ENCODE measurements at regions not wholly inside any gene's neighbourhood (a gene's known extent, or its start where the extent isn't known, plus 50 kb on each side); places are given as distances from the start of the nearest gene placed in this dataset.
"Not testable (repeated sequence)": the region's sequence is repeated elsewhere in the genome, so short reads cannot be mapped to it uniquely, and the experiment has no call there.

GRCh38 chr16:60200729-60201128, 1466.6 kb upstream of the GOT2 start:
- in situ Hi-C loops (cut with HindIII; ENCODE audit: low sequenced_read_pairs): not testable (repeated sequence)

GRCh38 chr16:60200161-60200560, 1466.0 kb upstream of the GOT2 start:
- in situ Hi-C loops (cut with HindIII; ENCODE audit: low sequenced_read_pairs): no loop called here

DNA sequence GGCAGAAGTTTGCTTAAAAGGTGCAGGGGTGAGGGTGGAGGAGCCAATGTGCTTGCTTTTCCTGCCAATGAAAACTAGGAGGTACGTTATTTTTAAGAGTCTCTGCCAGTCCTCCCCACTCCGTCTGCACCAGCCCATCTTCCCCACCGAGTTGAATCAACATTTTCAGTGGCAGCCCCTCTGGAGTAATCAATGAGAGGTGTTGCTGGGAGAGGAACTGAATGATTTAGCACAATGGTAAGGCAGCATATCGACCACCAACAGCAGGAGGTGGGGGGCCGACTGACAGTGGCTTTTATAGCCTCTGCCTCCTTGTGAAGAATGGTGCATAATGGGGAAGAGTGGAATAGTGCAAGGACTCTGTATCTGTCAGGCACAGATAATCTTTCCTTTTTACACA, 1465.0 kb upstream of the GOT2 start:
- in situ Hi-C loops (cut with HindIII; ENCODE audit: low sequenced_read_pairs): no loop called here

DNA sequence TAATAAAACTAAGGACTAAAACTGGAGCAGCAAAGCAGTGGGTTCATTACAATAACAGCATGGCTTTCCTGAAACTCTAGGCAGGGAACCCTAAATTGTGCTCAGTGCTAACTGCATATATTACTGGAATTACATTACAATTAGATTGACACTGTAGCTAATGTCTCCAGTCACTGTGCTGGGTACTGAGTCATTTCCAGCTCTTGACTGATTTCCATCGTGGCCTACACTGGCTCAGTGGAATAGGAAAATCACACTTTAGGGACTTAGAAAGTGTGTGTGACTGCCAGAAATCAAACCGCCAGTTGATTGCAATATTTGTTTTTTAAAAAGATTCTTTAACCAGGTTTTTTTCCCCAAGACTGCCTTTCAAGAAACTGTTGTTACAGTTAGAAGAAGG, 1447.4 kb upstream of the GOT2 start:
- in situ Hi-C loops (cut with HindIII; ENCODE audit: low sequenced_read_pairs): no loop called here

DNA sequence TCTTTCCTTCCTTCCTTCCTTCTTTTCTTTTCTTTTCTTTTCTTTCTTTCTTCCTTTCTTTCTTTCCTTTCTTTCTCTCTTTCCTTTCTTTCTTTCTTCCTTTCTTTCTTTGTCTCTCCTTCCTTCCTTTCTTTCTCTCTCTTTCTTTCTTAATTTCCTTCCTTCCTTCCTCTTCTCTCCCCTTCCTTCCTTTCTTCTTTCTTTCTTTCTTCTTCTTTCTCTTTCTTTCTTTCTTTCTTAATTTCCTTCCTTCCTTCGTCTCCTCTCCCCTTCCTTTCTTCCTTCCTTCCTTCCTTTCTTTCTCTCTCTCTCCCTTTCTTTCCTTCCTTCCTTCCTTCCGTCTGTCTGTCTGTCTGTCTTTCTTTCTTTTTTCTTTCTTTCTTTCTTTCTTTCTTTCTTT, 1446.5 kb upstream of the GOT2 start:
- in situ Hi-C loops (cut with HindIII; ENCODE audit: low sequenced_read_pairs): no loop called here

GRCh38 chr16:60170196-60170595, 1436.1 kb upstream of the GOT2 start:
- in situ Hi-C loops (cut with HindIII; ENCODE audit: low sequenced_read_pairs): no loop called here

- in situ Hi-C loops (cut with HindIII; ENCODE audit: low sequenced_read_pairs): no loop called here
These were observed 1432.0 kb upstream of the GOT2 start for GRCh38 chr16:60166111-60166510.

DNA sequence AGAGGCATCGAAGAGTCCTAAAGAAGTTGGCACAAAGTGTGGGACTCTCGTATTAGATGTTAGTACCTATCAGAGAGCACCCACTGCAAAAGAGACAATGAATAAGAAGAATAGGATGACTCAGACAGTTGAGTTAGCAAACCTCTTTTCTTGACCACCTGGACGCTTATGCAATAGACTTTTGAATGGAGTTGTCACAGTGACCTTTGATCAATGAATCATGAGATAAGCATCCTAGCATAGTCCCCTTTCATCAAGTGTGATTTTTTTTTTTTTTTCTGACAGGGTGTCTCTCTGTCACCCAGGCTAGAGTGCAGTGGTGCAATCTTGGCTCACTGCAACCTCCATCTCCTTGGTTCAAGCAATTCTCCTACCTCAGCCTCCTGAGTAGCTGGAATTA, 1417.9 kb upstream of the GOT2 start:
- in situ Hi-C loops (cut with HindIII; ENCODE audit: low sequenced_read_pairs): no loop called here

GRCh38 chr16:60150907-60151306, 1416.8 kb upstream of the GOT2 start:
- in situ Hi-C loops (cut with HindIII; ENCODE audit: low sequenced_read_pairs): no loop called here

GRCh38 chr16:60143348-60143705, 1409.2 kb upstream of the GOT2 start:
- in situ Hi-C loops (cut with HindIII; ENCODE audit: low sequenced_read_pairs): no loop called here

GRCh38 chr16:60142619-60143347, 1408.7 kb upstream of the GOT2 start:
- in situ Hi-C loops (cut with HindIII; ENCODE audit: low sequenced_read_pairs): no loop called here

- in situ Hi-C loops (cut with HindIII; ENCODE audit: low sequenced_read_pairs): no loop called here
These were observed 1403.8 kb upstream of the GOT2 start for GRCh38 chr16:60137891-60138290.

DNA sequence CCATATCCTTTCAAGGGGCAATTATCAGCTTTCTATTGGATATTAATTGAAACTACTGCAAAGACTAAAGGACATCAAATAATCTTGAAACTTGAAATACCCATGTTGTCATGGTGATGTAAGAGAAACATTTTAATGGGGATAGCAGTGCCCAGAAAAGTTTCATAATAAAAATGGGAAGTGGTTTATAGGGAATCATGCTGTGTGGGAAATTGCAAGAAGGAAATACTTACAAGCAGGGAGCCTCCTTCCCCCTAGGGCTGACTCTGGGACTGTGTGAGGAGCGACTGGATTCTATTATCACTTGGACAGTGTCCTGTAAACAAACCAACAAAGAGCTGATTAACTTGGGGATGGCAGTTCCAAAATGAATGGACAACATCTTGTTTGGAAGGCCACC, 1393.1 kb upstream of the GOT2 start:
- in situ Hi-C loops (cut with HindIII; ENCODE audit: low sequenced_read_pairs): no loop called here

- in situ Hi-C loops (cut with HindIII; ENCODE audit: low sequenced_read_pairs): not testable (repeated sequence)
These were observed 1392.0 kb upstream of the GOT2 start for GRCh38 chr16:60126115-60126514.

GRCh38 chr16:60123392-60124023, 1389.4 kb upstream of the GOT2 start:
- in situ Hi-C loops (cut with HindIII; ENCODE audit: low sequenced_read_pairs): no loop called here

DNA sequence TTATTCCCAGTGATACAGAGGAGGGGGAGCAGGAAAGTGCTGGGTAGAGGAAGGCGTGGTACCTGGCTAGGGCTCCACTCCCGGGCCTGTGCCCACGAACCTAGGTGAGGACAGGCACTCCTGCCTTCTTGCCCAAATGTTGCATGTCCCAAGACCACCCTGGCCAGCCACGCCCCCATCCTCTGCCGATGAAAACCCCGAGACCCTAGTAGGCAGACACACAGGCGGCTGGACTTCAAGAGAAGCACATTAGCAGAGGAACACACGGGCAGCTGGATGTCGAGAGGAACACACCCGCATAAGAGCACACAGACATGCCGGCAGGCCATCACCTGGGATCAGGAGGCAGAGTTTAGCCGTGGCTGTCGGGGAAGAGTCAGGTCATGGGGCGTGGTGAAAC, 1386.5 kb upstream of the GOT2 start:
- in situ Hi-C loops (cut with HindIII; ENCODE audit: low sequenced_read_pairs): no loop called here

GRCh38 chr16:60110531-60110930, 1376.4 kb upstream of the GOT2 start:
- in situ Hi-C loops (cut with HindIII; ENCODE audit: low sequenced_read_pairs): no loop called here

GRCh38 chr16:60107871-60108270, 1373.8 kb upstream of the GOT2 start:
- in situ Hi-C loops (cut with HindIII; ENCODE audit: low sequenced_read_pairs): no loop called here

DNA sequence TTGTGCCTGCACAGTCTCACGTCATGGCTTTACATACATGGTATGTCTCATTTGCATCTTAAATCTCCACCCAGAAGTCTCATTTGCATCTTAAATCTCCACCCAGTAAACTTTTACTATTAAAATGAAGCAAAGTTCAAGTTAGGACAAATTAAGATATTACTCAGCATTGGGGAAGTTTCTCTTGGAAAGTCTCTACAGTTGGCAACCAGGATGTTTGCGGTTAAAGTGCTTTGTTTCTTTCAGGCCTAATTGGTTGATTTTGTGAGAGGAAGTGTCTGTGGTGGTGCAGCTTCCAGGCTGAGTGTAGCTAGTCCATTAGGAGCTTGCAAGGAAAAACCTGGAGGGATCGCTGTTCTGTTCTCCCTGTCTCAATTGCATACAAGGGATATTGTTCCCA, 1373.3 kb upstream of the GOT2 start:
- in situ Hi-C loops (cut with HindIII; ENCODE audit: low sequenced_read_pairs): no loop called here

GRCh38 chr16:60100371-60100770, 1366.3 kb upstream of the GOT2 start:
- in situ Hi-C loops (cut with HindIII; ENCODE audit: low sequenced_read_pairs): no loop called here

- in situ Hi-C loops (cut with HindIII; ENCODE audit: low sequenced_read_pairs): no loop called here
These were observed 1357.4 kb upstream of the GOT2 start for GRCh38 chr16:60091529-60091928.

- in situ Hi-C loops (cut with HindIII; ENCODE audit: low sequenced_read_pairs): no loop called here
These were observed 1357.0 kb upstream of the GOT2 start for GRCh38 chr16:60091071-60091470.

GRCh38 chr16:60087530-60087929, 1353.4 kb upstream of the GOT2 start:
- in situ Hi-C loops (cut with HindIII; ENCODE audit: low sequenced_read_pairs): no loop called here

Measured in DLD1 (cell line).